GM13977 (cell line): ENCODE measurements at regions not wholly inside any gene's neighbourhood (a gene's known extent, or its start where the extent isn't known, plus 50 kb on each side); places are given as distances from the start of the nearest gene placed in this dataset.

Experiments
- DNase-seq: peaks from one replicate; pipeline ENCODE4 v3.0.0; 2012; ENCODE audit warnings: low spot score
- CTCF ChIP-seq: IDR thresholded peaks from 2 replicates; pipeline ENCODE4 v1.5.1; 2012; ENCODE audit warnings: mild to moderate bottlenecking, control low read depth; ENCODE audit not compliant: insufficient read depth; ENCODE audit errors: extremely low read depth, missing control alignments
- in situ Hi-C: fragments of 300-500 bp; cut with MboI; formaldehyde crosslinking; loops from one replicate; pipeline ENCODE4 v1.12.0; 2022; ENCODE audit warnings: low sequenced_read_pairs, low pct_unique_long_range_greater_than_20kb, mixed read lengths, inconsistent platforms; ENCODE audit not compliant: unreplicated experiment

GRCh38 chr6:8872589-8872988 lies 437.2 kb upstream of the SLC35B3 start:
- no peak for DNase-seq
- no peak for TF ChIP-seq CTCF
- in situ Hi-C loops, result no loop called here

GRCh38 chr6:8865451-8865850 lies 430.1 kb upstream of the SLC35B3 start:
- DNase-seq, result no peak
- in situ Hi-C loops, result no loop called here
- no peak for TF ChIP-seq CTCF

GRCh38 chr6:8860671-8861070 lies 425.3 kb upstream of the SLC35B3 start:
- no peak for TF ChIP-seq CTCF

GRCh38 chr6:8859501-8859900 lies 424.2 kb upstream of the SLC35B3 start:
- TF ChIP-seq CTCF, result no peak
- no peak for DNase-seq
- in situ Hi-C loops, result no loop called here

More at GRCh38 chr6:8860671-8861070, 425.3 kb upstream of the SLC35B3 start:
- no peak for DNase-seq
- in situ Hi-C loops, result no loop called here

GRCh38 chr6:8858854-8859331 lies 423.5 kb upstream of the SLC35B3 start:
- DNase-seq, result no peak
- in situ Hi-C loops, result no loop called here
- no peak for TF ChIP-seq CTCF

GRCh38 chr6:8857160-8857559 lies 421.8 kb upstream of the SLC35B3 start:
- no peak for TF ChIP-seq CTCF
- DNase-seq, result no peak
- in situ Hi-C loops, result no loop called here

GRCh38 chr6:8855411-8855810 lies 420.1 kb upstream of the SLC35B3 start:
- no peak for TF ChIP-seq CTCF
- in situ Hi-C loops, result no loop called here
- DNase-seq, result no peak
